ENCODE measurements at regions not wholly inside any gene's neighbourhood (a gene's known extent, or its start where the extent isn't known, plus 50 kb on each side); places are given as distances from the start of the nearest gene placed in this dataset.
"Not testable (repeated sequence)": the region's sequence is repeated elsewhere in the genome, so short reads cannot be mapped to it uniquely, and the experiment has no call there.

DNA sequence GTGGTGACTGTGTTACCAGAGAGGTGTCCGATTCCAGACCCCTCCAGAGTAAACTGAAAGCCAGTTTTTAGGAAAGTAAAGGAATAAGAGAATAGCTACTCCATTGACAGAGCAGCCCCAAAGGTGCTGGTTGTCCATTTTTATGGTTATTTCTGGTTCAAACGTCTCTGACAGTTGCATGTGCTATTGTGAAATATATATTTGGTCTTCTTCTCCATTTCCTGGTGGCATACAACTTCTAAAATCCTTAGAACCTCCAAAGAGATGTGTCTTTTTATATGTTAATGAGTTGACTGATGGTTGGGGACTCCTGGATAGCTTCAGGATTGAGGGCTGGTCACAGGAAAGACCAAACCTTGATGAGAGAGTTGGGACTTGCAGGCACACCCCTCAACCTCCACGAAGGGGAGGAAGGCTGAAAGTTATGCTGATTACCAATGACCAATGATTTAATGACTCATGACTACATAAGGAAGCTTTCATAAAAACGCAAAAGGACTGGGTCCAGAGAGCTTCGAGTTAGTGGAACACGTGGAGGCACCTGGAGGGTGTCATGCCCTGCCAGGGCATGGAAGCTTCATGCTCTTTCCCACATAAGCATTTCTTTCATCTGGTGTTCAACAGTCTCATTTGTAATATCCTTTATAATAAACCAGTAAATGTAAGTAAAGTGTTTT, 100.7 kb downstream of the SLC16A1 start:
- H3K4me3 ChIP-seq (ENCODE audit: low read depth, low read length), result peak overlapping the region; percentile 46
- TF ChIP-seq CTCF (conservative IDR thresholded peaks at IDR 0.05; ENCODE audit: low read depth, low read length), result no peak

GRCh38 chr1:112854368-112854984, 101.5 kb downstream of the SLC16A1 start:
- DNase-seq (ENCODE audit: low read depth), result not testable (repeated sequence)
- peak overlapping the region; percentile 46 for H3K4me3 ChIP-seq (ENCODE audit: low read depth, low read length)

More for the DNA sequence above, 100.7 kb downstream of the SLC16A1 start:
- no peak for DNase-seq (ENCODE audit: low read depth)

DNA sequence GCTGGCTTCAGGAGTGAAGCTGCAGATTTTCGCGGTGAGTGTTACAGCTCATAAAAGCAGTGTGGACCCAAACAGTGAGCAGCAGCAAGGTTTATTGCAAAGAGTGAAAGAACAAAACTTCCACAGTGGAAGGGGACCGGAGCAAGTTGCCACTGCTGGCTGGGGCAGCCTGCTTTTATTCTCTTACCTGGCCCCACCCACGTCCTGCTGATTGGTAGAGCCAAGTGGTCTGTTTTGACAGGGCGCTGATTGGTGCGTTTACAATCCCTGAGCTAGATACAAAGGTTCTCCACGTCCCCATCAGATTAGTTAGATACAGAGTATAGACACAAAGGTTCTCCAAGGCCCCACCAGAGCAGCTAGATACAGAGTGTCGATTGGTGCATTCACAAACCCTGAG, 102.1 kb downstream of the SLC16A1 start:
- H3K4me3 ChIP-seq (ENCODE audit: low read depth, low read length); DNase-seq (ENCODE audit: low read depth): not testable (repeated sequence)

DNA sequence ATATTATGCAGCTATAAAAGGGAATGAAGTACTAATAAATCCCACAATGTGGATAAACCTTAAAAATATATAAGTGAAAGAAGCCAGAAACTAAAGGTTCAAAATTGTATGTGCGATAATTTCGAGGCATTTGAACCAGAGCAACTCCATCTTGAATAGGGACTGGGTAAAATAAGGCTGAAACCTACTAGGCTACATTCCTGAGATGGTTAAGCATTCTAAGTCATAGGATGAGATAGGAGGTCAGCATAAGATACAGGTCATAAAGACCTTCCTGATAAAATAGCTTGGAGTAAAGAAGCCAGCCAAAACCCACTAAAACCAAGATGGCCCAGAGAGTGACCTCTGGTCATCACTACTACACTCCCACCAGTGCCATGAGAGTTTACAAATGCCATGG, 103.1 kb downstream of the SLC16A1 start:
- no peak for TF ChIP-seq CTCF (conservative IDR thresholded peaks at IDR 0.05; ENCODE audit: low read depth, low read length)
- DNase-seq (ENCODE audit: low read depth), result no peak
- H3K4me3 ChIP-seq (ENCODE audit: low read depth, low read length), result no peak overlapping the region

DNA sequence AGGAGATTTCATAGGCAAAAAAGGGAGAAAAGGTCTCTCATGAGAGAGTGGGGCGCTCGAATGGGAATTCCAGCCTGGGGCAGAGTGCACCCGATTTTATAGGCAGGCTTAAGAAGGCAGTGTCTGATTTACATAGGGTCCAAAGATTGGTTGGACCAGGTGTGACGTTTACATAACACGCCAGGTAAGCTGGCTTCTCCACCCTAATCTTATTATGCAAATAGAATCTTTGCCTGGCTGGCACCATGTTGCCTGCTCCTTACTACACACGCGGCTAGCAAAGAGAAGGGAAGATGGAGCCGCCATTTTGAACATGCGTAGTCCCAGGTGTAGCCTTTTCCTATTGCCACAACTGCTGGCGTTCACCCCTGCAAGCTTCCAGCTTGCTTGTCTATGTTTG, 103.7 kb downstream of the SLC16A1 start:
- H3K4me3 ChIP-seq (ENCODE audit: low read depth, low read length), result no peak overlapping the region
- no peak for DNase-seq (ENCODE audit: low read depth)
- TF ChIP-seq CTCF (conservative IDR thresholded peaks at IDR 0.05; ENCODE audit: low read depth, low read length), result no peak

DNA sequence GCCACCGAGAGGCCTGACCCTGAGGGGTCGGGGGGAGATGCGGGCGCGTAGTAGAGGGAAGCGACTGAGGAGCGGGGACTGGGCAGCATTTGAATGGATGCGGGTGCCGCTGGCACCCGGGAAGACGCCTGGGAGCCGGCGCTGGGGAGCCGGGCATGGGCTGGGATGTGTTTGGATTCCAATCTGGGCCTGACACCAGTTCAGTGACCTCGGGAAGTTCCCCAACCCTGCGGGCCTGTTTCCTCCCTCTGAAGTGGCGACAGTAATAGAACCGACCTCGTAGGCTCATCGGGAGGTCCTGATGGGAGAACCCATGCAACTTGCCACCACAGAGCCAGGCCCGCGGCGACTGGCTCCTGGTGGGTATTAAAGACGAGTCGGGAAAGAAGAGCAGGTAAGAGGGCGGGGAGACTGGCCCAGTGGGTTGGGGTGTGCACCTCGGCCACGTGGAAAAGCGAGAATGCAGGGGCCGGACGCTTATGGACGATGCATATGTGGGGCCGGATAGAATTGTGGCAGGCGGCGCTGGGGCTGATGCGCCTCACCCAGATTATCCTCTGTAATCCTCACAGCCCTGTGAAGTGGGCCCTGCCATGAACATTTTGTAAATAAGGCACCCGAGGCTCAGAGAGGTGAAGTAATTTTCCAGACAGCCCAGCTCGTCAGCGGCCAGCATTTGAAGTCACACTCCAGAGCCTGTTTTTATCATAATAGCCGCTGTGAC, 105.8 kb downstream of the SLC16A1 start:
- no peak for TF ChIP-seq CTCF (conservative IDR thresholded peaks at IDR 0.05; ENCODE audit: low read depth, low read length)
- no peak for DNase-seq (ENCODE audit: low read depth)
- H3K4me3 ChIP-seq (ENCODE audit: low read depth, low read length), result peak overlapping the region; percentile 65

- H3K4me3 ChIP-seq (ENCODE audit: low read depth, low read length), result peak overlapping the region; percentile 65
- DNase-seq (ENCODE audit: low read depth), result peak; percentile 62
- no peak for TF ChIP-seq CTCF (conservative IDR thresholded peaks at IDR 0.05; ENCODE audit: low read depth, low read length)
Observed at GRCh38 chr1:112849425-112850033, 106.5 kb downstream of the SLC16A1 start.
